ENCODE measurements at regions not wholly inside any gene's neighbourhood (a gene's known extent, or its start where the extent isn't known, plus 50 kb on each side); places are given as distances from the start of the nearest gene placed in this dataset.

- no peak overlapping the region for H3K9ac ChIP-seq (ENCODE audit: low read depth, low read length)
- no peak overlapping the region for H2BK120ac ChIP-seq (ENCODE audit: low read depth, low read length)
- no peak overlapping the region for H2AK5ac ChIP-seq (ENCODE audit: low read depth, low read length)
- no peak for ATAC-seq (ENCODE audit: low read depth)
- H3K4ac ChIP-seq (ENCODE audit: low read depth, low read length): no peak overlapping the region
- no peak for DNase-seq
- H2BK15ac ChIP-seq (ENCODE audit: low read depth, low read length): no peak overlapping the region
- H2AFZ ChIP-seq (replicated peaks; ENCODE audit: low read length, poor library complexity): no peak overlapping the region
- H4K91ac ChIP-seq (ENCODE audit: insufficient read depth, low read depth, low read length): no peak overlapping the region
- H4K20me1 ChIP-seq (ENCODE audit: insufficient read depth, low read length): no peaks in the 10 kb centered on the region
- H2BK20ac ChIP-seq (ENCODE audit: low read depth, low read length): no peak overlapping the region
- no peaks in the 10 kb centered on the region for H3K4me1 ChIP-seq (ENCODE audit: control insufficient read depth, insufficient read depth, low read length)
- no TSS peak for BruUV-seq (replicated peaks)
- dilution Hi-C loops (cut with HindIII; ENCODE audit: low sequenced_read_pairs, unreplicated experiment): no loop called here
- peaks cover 7% of the 10 kb centered on the region for H3K9me3 ChIP-seq (ENCODE audit: control insufficient read depth, insufficient read depth, low read length)
- H3K23ac ChIP-seq (ENCODE audit: low read depth, low read length): no peak overlapping the region
- no peak overlapping the region for H3K4me2 ChIP-seq (ENCODE audit: low read depth, low read length)
- H3K4me3 ChIP-seq (ENCODE audit: insufficient read depth, low read depth, low read length): no peak overlapping the region
- H3K79me1 ChIP-seq (ENCODE audit: low read depth in 1 of 2, low read length in 2 of 2): no peaks in the 10 kb centered on the region
- H3K27me3 ChIP-seq (ENCODE audit: control insufficient read depth, insufficient read depth, low read length): no peaks in the 10 kb centered on the region
- H3K56ac ChIP-seq (ENCODE audit: extremely low read depth, insufficient read depth, low read length): no peak overlapping the region
- ChIA-PET POLR2A (ENCODE audit: unreplicated experiment) (no interaction called here), CTCF (no interaction called here)
- WGBS, 2 experiments (ENCODE audit: extremely low coverage in 2 of 2, insufficient read length in 1 of 2): no CpG with 5 or more reads among the region's 4 CpGs
- no peak overlapping the region for H4K8ac ChIP-seq (ENCODE audit: low read depth in 2 of 2, low read length in 2 of 2)
- no peak overlapping the region for H2AK9ac ChIP-seq (replicated peaks; ENCODE audit: low read depth, low read length, poor library complexity)
- H3K9me1 ChIP-seq (ENCODE audit: insufficient read depth, low read length): no peaks in the 10 kb centered on the region
- in situ Hi-C loops (cut with MboI; ENCODE audit: low sequenced_read_pairs): loop anchor here (25.0 kb wide), 1 partner anchor 100 kb away; no protein-coding TSS in a partner anchor
- no peak overlapping the region for H3K18ac ChIP-seq (ENCODE audit: low read depth, low read length)
- intact Hi-C loops (cut with micrococcal nuclease): no loop called here
- H2BK5ac ChIP-seq (ENCODE audit: low read depth, low read length, poor library complexity, severe bottlenecking): no peak overlapping the region
- no peaks in the 10 kb centered on the region for H3K36me3 ChIP-seq (ENCODE audit: control insufficient read depth, insufficient read depth, low read length)
- TF ChIP-seq RFX5 (IDR thresholded peaks at IDR 0.05; ENCODE audit: low read depth, low read length) (no peak), SMC3 (IDR thresholded peaks at IDR 0.05; ENCODE audit: low read depth, low read length) (no peak)
- no peak overlapping the region for H3K27ac ChIP-seq (ENCODE audit: insufficient read depth, low read length)
- no peak overlapping the region for H3K14ac ChIP-seq (replicated peaks; ENCODE audit: low read depth, low read length)
- H4K5ac ChIP-seq (ENCODE audit: low read depth, low read length): no peak overlapping the region
These were observed 537.5 kb downstream of the MBD2 start for GRCh38 chr18:53686965-53687364.

All from IMR-90 (cell line).